WERI-Rb-1 (cell line): ENCODE measurements at regions not wholly inside any gene's neighbourhood (a gene's known extent, or its start where the extent isn't known, plus 50 kb on each side); places are given as distances from the start of the nearest gene placed in this dataset.

ENCODE experiments used
- DNase-seq: peaks from one replicate; pipeline ENCODE4 v3.0.0-alpha.2; 2020
- H3K27ac ChIP-seq: fragments of 250-450 bp; sonication (Bioruptor Pico); 2 replicates; pipeline ENCODE4 v1.5.1; 2020; ENCODE audit warnings: mild to moderate bottlenecking, moderate library complexity
- H3K27me3 ChIP-seq: fragments of 250-450 bp; sonication (Bioruptor Pico); 2 replicates; pipeline ENCODE4 v1.5.1; 2021; ENCODE audit warnings: mild to moderate bottlenecking, low read depth, moderate library complexity; ENCODE audit not compliant: insufficient read depth, severe bottlenecking
- H3K36me3 ChIP-seq: fragments of 250-450 bp; sonication (Bioruptor Pico); 2 replicates; pipeline ENCODE4 v1.5.1; 2020; ENCODE audit warnings: mild to moderate bottlenecking, moderate library complexity
- H3K4me3 ChIP-seq: 2 replicates; pipeline ENCODE4 v1.5.1; 2011; ENCODE audit warnings: low read depth, mild to moderate bottlenecking, control low read depth, low read length
- H3K9me3 ChIP-seq: fragments of 250-450 bp; sonication (Bioruptor Pico); 2 replicates; pipeline ENCODE4 v1.5.1; 2021; ENCODE audit warnings: mild to moderate bottlenecking, moderate library complexity; ENCODE audit not compliant: severe bottlenecking
- TF ChIP-seq, protein P1 (sequence below): IDR thresholded peaks from 2 replicates; pipeline ENCODE4 v1.5.1; 2011; ENCODE audit warnings: low read depth, mild to moderate bottlenecking, control low read depth, inconsistent platforms, low read length

DNA sequence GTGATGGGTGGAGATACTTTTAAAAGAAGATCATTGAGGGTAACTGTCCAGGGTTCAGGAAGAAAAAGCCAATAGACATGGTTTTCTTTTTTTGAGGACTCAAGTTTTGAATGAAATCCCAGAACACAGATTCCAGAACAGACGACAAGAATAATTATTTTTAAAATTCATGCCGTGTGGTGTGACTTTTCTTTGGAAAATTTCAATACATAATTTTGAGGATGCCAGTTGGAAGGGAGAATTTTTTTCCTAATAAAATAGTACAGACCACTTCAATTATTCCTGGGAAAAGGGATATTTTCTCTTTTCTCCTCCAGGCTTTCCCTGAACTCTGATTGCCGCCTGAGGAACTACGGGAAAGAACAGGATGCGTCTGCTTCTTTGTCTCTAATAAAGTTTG, 951.4 kb downstream of the KCNMA1 start:
- no peak overlapping the region for H3K27ac ChIP-seq
- no peak overlapping the region for H3K4me3 ChIP-seq
- no peaks in the 10 kb centered on the region for H3K36me3 ChIP-seq
- TF ChIP-seq, protein P1, sequence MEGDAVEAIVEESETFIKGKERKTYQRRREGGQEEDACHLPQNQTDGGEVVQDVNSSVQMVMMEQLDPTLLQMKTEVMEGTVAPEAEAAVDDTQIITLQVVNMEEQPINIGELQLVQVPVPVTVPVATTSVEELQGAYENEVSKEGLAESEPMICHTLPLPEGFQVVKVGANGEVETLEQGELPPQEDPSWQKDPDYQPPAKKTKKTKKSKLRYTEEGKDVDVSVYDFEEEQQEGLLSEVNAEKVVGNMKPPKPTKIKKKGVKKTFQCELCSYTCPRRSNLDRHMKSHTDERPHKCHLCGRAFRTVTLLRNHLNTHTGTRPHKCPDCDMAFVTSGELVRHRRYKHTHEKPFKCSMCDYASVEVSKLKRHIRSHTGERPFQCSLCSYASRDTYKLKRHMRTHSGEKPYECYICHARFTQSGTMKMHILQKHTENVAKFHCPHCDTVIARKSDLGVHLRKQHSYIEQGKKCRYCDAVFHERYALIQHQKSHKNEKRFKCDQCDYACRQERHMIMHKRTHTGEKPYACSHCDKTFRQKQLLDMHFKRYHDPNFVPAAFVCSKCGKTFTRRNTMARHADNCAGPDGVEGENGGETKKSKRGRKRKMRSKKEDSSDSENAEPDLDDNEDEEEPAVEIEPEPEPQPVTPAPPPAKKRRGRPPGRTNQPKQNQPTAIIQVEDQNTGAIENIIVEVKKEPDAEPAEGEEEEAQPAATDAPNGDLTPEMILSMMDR: no peak
- H3K9me3 ChIP-seq: no peaks in the 10 kb centered on the region
- DNase-seq: no peak
- no peaks in the 10 kb centered on the region for H3K27me3 ChIP-seq

DNA sequence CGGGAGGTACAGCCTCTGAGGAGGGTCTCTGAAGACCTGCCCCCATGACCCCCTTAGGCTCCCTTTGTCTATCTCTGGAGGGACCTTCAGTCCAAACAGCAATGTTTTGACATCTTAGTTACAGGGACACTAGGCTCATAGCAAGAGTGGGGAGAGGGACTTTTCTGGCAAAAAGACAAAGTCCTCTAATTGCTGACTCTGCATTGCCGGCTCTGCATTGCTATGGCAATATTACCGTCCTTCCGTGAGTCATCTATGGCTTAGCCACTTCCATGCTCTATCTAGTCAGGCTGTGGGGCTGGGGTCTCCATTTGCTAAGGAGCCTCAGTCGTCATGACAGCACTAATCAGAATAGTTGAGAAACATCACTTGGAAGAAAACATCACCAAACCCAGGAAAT, 952.6 kb downstream of the KCNMA1 start:
- Histone ChIP-seq H3K27ac (no peak overlapping the region), H3K4me3 (no peak overlapping the region), H3K27me3 (no peaks in the 10 kb centered on the region), H3K36me3 (no peaks in the 10 kb centered on the region), H3K9me3 (no peaks in the 10 kb centered on the region)
- TF ChIP-seq, protein P1: no peak
- no peak for DNase-seq

DNA sequence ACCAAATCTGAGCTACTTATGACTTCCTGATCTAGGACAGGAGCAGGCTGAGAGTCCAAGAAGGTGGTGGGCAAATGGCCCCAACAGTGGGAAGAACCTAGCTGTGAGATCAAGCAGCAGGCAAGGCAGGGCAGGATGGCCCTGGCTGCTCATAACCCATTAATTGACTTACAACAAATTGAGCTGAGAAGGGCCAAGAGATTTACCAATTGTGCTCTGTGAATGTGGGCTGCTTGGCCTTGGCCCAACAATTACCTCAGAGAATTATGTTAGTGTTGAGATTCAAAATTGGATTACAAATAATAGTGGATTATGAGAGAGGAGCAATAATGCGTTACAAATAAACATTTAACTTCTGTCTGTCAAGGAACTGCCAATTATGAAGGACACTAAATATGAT, 956.5 kb downstream of the KCNMA1 start:
- no peak for DNase-seq
- H3K27me3 ChIP-seq: no peaks in the 10 kb centered on the region
- no peak overlapping the region for H3K4me3 ChIP-seq
- no peak overlapping the region for H3K27ac ChIP-seq
- TF ChIP-seq, protein P1: no peak
- no peaks in the 10 kb centered on the region for H3K9me3 ChIP-seq
- H3K36me3 ChIP-seq: no peaks in the 10 kb centered on the region

DNA sequence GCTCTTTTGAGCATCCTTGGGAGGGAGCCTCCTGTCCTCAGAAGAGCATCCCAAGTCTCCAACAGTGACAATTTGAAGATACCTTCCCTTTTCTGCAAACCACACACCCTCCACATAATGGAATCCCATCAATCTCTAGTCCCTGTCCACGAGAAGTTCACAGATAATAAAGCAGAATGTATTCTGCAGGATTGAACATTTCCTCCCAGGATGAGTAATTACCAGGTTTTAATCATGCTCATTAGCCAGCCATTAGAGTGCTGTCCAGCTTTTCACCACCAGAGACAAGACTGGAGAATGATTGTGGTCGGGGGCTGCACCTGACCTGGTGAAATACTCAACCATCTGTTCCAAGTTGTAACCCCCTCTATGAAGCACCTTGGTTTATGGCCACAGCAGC, 958.6 kb downstream of the KCNMA1 start:
- no peak for DNase-seq
- Histone ChIP-seq H3K36me3 (no peaks in the 10 kb centered on the region), H3K27me3 (no peaks in the 10 kb centered on the region), H3K9me3 (no peaks in the 10 kb centered on the region), H3K27ac (no peak overlapping the region), H3K4me3 (no peak overlapping the region)
- TF ChIP-seq, protein P1: no peak

DNA sequence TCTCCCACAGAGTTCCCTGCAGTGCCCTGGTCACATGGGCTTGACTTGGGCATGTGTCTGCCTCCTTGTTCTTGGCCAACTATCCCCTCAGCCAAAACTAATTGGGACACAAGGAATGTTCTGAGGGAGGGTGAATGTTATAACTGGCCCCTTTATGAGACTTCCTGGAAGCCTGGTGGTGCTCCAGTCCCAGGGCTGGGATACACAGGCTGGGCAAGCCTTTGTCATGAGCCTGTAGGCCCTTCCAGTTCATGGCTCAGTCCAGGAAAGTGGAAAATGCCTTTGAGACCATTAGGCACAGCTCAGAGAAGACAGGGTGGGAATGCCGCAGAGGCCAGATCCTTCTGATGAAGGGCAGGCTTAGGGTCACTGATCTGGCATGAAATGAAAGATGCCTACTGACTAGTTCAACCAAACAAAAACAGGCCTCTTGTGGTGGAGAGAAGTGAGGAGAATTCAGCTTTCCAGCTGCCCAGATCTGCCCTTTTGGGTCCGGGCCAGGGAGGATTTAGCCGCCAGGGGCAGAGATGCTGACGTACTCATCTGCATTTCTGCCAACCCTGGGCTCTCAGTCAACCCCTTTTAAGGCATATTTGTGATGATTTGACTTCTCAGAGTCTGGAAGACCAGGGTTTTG, 961.5 kb downstream of the KCNMA1 start:
- Histone ChIP-seq H3K4me3 (no peak overlapping the region), H3K36me3 (no peaks in the 10 kb centered on the region), H3K27ac (no peak overlapping the region), H3K27me3 (no peaks in the 10 kb centered on the region), H3K9me3 (peaks cover 4% of the 10 kb centered on the region)
- no peak for DNase-seq
- TF ChIP-seq, protein P1: no peak

DNA sequence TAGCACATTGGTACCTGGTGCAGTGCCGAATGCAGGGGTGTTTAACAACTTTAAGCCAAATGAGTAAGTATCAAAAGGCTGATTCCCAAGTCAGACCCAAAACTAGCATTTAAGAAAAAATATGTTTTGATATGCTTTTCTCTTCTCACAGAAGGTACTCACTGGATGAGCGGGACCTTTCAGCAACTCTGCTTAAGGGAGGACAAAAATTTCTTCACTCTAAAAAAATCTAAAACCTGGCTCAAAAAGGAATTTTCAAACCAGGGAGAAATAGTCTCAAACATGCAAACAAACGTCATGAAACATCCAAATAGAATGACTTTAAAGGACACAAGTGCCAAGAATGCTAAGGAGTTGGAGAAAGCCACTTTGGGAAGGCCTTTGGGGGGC, 962.1 kb downstream of the KCNMA1 start:
- H3K27me3 ChIP-seq: no peaks in the 10 kb centered on the region
- DNase-seq: no peak
- no peak overlapping the region for H3K4me3 ChIP-seq
- TF ChIP-seq, protein P1: no peak
- H3K36me3 ChIP-seq: no peaks in the 10 kb centered on the region
- H3K9me3 ChIP-seq: peaks cover 4% of the 10 kb centered on the region
- H3K27ac ChIP-seq: no peak overlapping the region
